WTC11 (cell line): ENCODE measurements at regions not wholly inside any gene's neighbourhood (a gene's known extent, or its start where the extent isn't known, plus 50 kb on each side); places are given as distances from the start of the nearest gene placed in this dataset.

Experiments
- ATF1 ChIP-seq: sonication (generic); formaldehyde crosslinking; IDR thresholded peaks from 2 replicates; pipeline ENCODE4 v1.8.1; 2023; ENCODE audit warnings: mild to moderate bottlenecking, moderate library complexity, missing genetic modification reagents
- CTCF ChIP-seq: fragments of 200-600 bp; IDR thresholded peaks from 2 replicates; pipeline ENCODE4 v1.8.0; 2022; ENCODE audit warnings: antibody characterized with exemption
- IRF1 ChIP-seq: sonication (generic); formaldehyde crosslinking; IDR thresholded peaks from 2 replicates; pipeline ENCODE4 v1.8.0; 2023; ENCODE audit warnings: missing genetic modification reagents
- MLX ChIP-seq: sonication (generic); formaldehyde crosslinking; IDR thresholded peaks from 2 replicates; pipeline ENCODE4 v1.8.1; 2023; ENCODE audit warnings: mild to moderate bottlenecking, missing genetic modification reagents, moderate library complexity
- NFYB ChIP-seq: sonication (generic); formaldehyde crosslinking; conservative IDR thresholded peaks from 2 replicates; pipeline ENCODE4 v1.8.0; 2022; ENCODE audit warnings: low read depth, missing genetic modification reagents
- USF1 ChIP-seq: sonication (generic); formaldehyde crosslinking; IDR thresholded peaks from 2 replicates; pipeline ENCODE4 v1.8.0; 2022; ENCODE audit warnings: mild to moderate bottlenecking, missing genetic modification reagents
- USF2 ChIP-seq: sonication (generic); formaldehyde crosslinking; IDR thresholded peaks from 2 replicates; pipeline ENCODE4 v1.8.1; 2023; ENCODE audit warnings: mild to moderate bottlenecking, missing genetic modification reagents, moderate library complexity
- ZNF232 ChIP-seq: sonication (generic); formaldehyde crosslinking; IDR thresholded peaks from 2 replicates; pipeline ENCODE4 v1.8.0; 2022; ENCODE audit warnings: mild to moderate bottlenecking, missing genetic modification reagents
- ZNF263 ChIP-seq: sonication (generic); formaldehyde crosslinking; IDR thresholded peaks from 2 replicates; pipeline ENCODE4 v1.8.1; 2022; ENCODE audit warnings: low read depth, mild to moderate bottlenecking, moderate library complexity, missing genetic modification reagents
- ZNF281 ChIP-seq: sonication (generic); formaldehyde crosslinking; IDR thresholded peaks from 2 replicates; pipeline ENCODE4 v1.8.0; 2023; ENCODE audit warnings: mild to moderate bottlenecking, missing genetic modification reagents
- ZNF317 ChIP-seq: sonication (generic); formaldehyde crosslinking; IDR thresholded peaks from 2 replicates; pipeline ENCODE4 v1.8.1; 2023; ENCODE audit warnings: low read depth, mild to moderate bottlenecking, moderate library complexity, missing genetic modification reagents, borderline replicate concordance
- ZNF396 ChIP-seq: fragments of 250-450 bp; sonication (Bioruptor Pico); IDR thresholded peaks from 2 replicates; pipeline ENCODE4 v1.8.0; 2021; ENCODE audit warnings: mild to moderate bottlenecking, moderate library complexity, borderline replicate concordance
- ZSCAN18 ChIP-seq: fragments of 250-450 bp; sonication (Bioruptor Pico); IDR thresholded peaks from 2 replicates; pipeline ENCODE4 v2.1.2; 2022; ENCODE audit warnings: mild to moderate bottlenecking, moderate library complexity

- no peak for TF ChIP-seq CTCF
- no peak for TF ChIP-seq IRF1
- TF ChIP-seq USF2 (CRISPR knock-in tag), result no peak
- no peak for TF ChIP-seq ZNF263 (CRISPR knock-in tag)
- TF ChIP-seq ZSCAN18 (CRISPR knock-in tag), result no peak
- no peak for TF ChIP-seq NFYB (CRISPR knock-in tag)
- no peak for TF ChIP-seq MLX (CRISPR knock-in tag)
- TF ChIP-seq USF1 (CRISPR knock-in tag), result no peak
- no peak for TF ChIP-seq ZNF232
- TF ChIP-seq ZNF317 (CRISPR knock-in tag), result no peak
- no peak for TF ChIP-seq ZNF281 (CRISPR knock-in tag)
- no peak for TF ChIP-seq ATF1 (CRISPR knock-in tag)
- TF ChIP-seq ZNF396 (CRISPR knock-in tag), result no peak
These were observed 216.4 kb downstream of the LRIG3 start for GRCh38 chr12:58703866-58704265.
